Astrocyte (in vitro differentiated cells and primary cell): ENCODE measurements at regions not wholly inside any gene's neighbourhood (a gene's known extent, or its start where the extent isn't known, plus 50 kb on each side); places are given as distances from the start of the nearest gene placed in this dataset.

Experiments used
- DNase-seq: peaks from one replicate; pipeline ENCODE4 v3.0.0-alpha.2; 2010; ENCODE audit warnings: low read depth
- FAIRE-seq: peaks from 2 replicates; lab custom pipeline; 2011; peaks lifted over from hg19 to GRCh38; lab: Jason Lieb, UNC
- H2AFZ ChIP-seq: 2 replicates; pipeline ENCODE4 v1.6.0; 2012; ENCODE audit warnings: low read depth, low read length, inconsistent platforms
- H3K27ac ChIP-seq: 2 replicates; pipeline ENCODE4 v1.5.1; 2011; ENCODE audit warnings: low read depth, low read length, inconsistent platforms
- H3K27me3 ChIP-seq: 2 replicates; pipeline ENCODE4 v1.6.0; 2011; ENCODE audit warnings: low read length, inconsistent platforms; ENCODE audit not compliant: insufficient read depth
- H3K36me3 ChIP-seq: 2 replicates; pipeline ENCODE4 v1.5.1; 2011; ENCODE audit warnings: low read length, inconsistent platforms; ENCODE audit not compliant: insufficient read depth
- H3K4me1 ChIP-seq: 2 replicates; pipeline ENCODE4 v1.5.1; 2011; ENCODE audit warnings: low read length, inconsistent platforms; ENCODE audit not compliant: insufficient read depth
- H3K4me2 ChIP-seq: 2 replicates; pipeline ENCODE4 v1.6.0; 2012; ENCODE audit warnings: low read length, inconsistent platforms
- H3K4me3 ChIP-seq: 2 replicates; pipeline ENCODE4 v1.5.1; 2011; ENCODE audit warnings: low read depth, mild to moderate bottlenecking, low read length, inconsistent platforms; ENCODE audit not compliant: insufficient read depth
- H3K79me2 ChIP-seq: 2 replicates; pipeline ENCODE4 v1.6.0; 2012; ENCODE audit warnings: mild to moderate bottlenecking, low read length, inconsistent platforms; ENCODE audit not compliant: insufficient read depth
- H3K9ac ChIP-seq: 2 replicates; pipeline ENCODE4 v1.6.0; 2012; ENCODE audit warnings: mild to moderate bottlenecking, low read length, inconsistent platforms
- H3K9me3 ChIP-seq: 2 replicates; pipeline ENCODE4 v1.5.1; 2012; ENCODE audit warnings: low read depth, mild to moderate bottlenecking, low read length, inconsistent platforms; ENCODE audit not compliant: insufficient read depth
- H4K20me1 ChIP-seq: 2 replicates; pipeline ENCODE4 v1.6.0; 2012; ENCODE audit warnings: low read length, inconsistent platforms; ENCODE audit not compliant: insufficient read depth
- H3K27ac Mint-ChIP-seq: one replicate; pipeline ENCODE4 v1.8.0; 2021; ENCODE audit warnings: mild to moderate bottlenecking, mixed read lengths; ENCODE audit not compliant: unreplicated experiment
- H3K27me3 Mint-ChIP-seq: one replicate; pipeline ENCODE4 v1.8.0; 2021; ENCODE audit warnings: low read depth, mixed read lengths; ENCODE audit not compliant: unreplicated experiment
- H3K36me3 Mint-ChIP-seq: one replicate; pipeline ENCODE4 v1.8.0; 2021; ENCODE audit warnings: low read depth, mixed read lengths; ENCODE audit not compliant: unreplicated experiment
- H3K4me1 Mint-ChIP-seq: one replicate; pipeline ENCODE4 v1.8.0; 2021; ENCODE audit warnings: low read depth, mixed read lengths; ENCODE audit not compliant: unreplicated experiment
- H3K4me3 Mint-ChIP-seq: one replicate; pipeline ENCODE4 v1.8.0; 2021; ENCODE audit warnings: mild to moderate bottlenecking, moderate library complexity, mixed read lengths; ENCODE audit not compliant: unreplicated experiment
- H3K9me3 Mint-ChIP-seq: one replicate; pipeline ENCODE4 v1.8.0; 2021; ENCODE audit warnings: mild to moderate bottlenecking, mixed read lengths; ENCODE audit not compliant: unreplicated experiment
- EZH2 ChIP-seq: IDR thresholded peaks from 2 replicates; pipeline ENCODE4 v1.6.1; 2012; ENCODE audit warnings: mild to moderate bottlenecking, low read length, inconsistent platforms; ENCODE audit not compliant: insufficient read depth
- TF ChIP-seq, protein P1 (sequence below): IDR thresholded peaks from 2 replicates; pipeline ENCODE4 v1.5.1; 2011; ENCODE audit warnings: low read depth, mild to moderate bottlenecking, inconsistent platforms, low read length, moderate library complexity; ENCODE audit not compliant: insufficient read depth

DNA sequence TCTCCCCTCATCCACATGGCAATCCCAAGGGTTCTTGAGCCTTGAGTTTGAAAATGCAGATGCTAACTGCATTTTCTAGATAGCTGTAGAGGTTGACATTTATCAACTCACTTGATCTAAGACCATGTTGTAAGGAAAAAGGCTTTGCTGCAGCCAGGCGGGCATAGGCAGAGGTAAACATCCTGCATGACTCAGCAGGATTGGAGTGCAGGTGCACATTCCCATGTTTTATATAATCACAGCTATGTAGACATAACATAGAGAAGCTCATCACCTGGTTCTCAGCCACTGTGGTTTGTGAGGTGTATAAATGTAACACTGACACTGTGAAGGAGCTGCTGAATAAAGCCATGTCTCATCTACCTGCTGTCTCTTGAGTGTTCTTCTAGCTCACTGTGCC is 62.3 kb upstream of the PDE5A start:
- no peak for DNase-seq
- TF ChIP-seq, protein P1, sequence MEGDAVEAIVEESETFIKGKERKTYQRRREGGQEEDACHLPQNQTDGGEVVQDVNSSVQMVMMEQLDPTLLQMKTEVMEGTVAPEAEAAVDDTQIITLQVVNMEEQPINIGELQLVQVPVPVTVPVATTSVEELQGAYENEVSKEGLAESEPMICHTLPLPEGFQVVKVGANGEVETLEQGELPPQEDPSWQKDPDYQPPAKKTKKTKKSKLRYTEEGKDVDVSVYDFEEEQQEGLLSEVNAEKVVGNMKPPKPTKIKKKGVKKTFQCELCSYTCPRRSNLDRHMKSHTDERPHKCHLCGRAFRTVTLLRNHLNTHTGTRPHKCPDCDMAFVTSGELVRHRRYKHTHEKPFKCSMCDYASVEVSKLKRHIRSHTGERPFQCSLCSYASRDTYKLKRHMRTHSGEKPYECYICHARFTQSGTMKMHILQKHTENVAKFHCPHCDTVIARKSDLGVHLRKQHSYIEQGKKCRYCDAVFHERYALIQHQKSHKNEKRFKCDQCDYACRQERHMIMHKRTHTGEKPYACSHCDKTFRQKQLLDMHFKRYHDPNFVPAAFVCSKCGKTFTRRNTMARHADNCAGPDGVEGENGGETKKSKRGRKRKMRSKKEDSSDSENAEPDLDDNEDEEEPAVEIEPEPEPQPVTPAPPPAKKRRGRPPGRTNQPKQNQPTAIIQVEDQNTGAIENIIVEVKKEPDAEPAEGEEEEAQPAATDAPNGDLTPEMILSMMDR, result no peak
- TF ChIP-seq EZH2, result no peak
- Histone ChIP-seq H4K20me1 (no peaks in the 10 kb centered on the region), H3K27ac (no peak overlapping the region), H3K9ac (no peak overlapping the region), H3K79me2 (no peaks in the 10 kb centered on the region), H3K9me3 (no peaks in the 10 kb centered on the region), H3K27me3 (no peaks in the 10 kb centered on the region), H3K4me2 (no peak overlapping the region), H3K36me3 (no peaks in the 10 kb centered on the region), H3K4me3 (no peak overlapping the region), H3K4me1 (no peaks in the 10 kb centered on the region), H2AFZ (no peak overlapping the region)
- Mint-ChIP-seq H3K4me1 (no peaks in the 10 kb centered on the region), H3K9me3 (no peaks in the 10 kb centered on the region), H3K27me3 (no peaks in the 10 kb centered on the region), H3K27ac (no peak overlapping the region), H3K4me3 (no peak overlapping the region), H3K36me3 (no peaks in the 10 kb centered on the region)
- FAIRE-seq, result no peak

DNA sequence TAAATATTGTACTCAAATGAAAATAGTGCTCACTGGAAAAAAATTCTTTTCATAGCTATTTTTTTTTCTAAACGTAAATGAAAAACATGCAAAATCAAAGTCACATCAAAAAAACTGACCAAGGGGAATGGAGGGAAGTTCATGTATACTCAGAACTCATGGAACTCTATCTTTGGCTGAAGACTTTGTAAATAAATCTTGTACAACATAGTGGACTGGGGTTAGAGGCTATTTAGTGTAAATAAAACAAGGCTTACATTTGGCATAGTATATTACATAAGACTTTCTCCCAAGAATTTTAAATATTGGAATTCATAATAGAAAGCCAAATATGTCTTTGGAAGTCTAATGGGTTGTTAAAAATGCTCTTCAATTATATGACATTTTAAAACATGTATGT is 59.8 kb upstream of the PDE5A start:
- Histone ChIP-seq H3K27ac (no peak overlapping the region), H3K36me3 (no peaks in the 10 kb centered on the region), H3K79me2 (no peaks in the 10 kb centered on the region), H3K4me1 (peaks cover 5% of the 10 kb centered on the region), H3K4me2 (no peak overlapping the region), H3K4me3 (no peak overlapping the region), H4K20me1 (no peaks in the 10 kb centered on the region), H3K9ac (no peak overlapping the region), H3K27me3 (no peaks in the 10 kb centered on the region), H2AFZ (no peak overlapping the region), H3K9me3 (no peaks in the 10 kb centered on the region)
- Mint-ChIP-seq H3K4me3 (no peak overlapping the region), H3K27me3 (no peaks in the 10 kb centered on the region), H3K36me3 (no peaks in the 10 kb centered on the region), H3K4me1 (no peaks in the 10 kb centered on the region), H3K27ac (no peak overlapping the region), H3K9me3 (no peaks in the 10 kb centered on the region)
- DNase-seq (no peak), FAIRE-seq (no peak)
- TF ChIP-seq, protein P1, result no peak
- no peak for TF ChIP-seq EZH2

DNA sequence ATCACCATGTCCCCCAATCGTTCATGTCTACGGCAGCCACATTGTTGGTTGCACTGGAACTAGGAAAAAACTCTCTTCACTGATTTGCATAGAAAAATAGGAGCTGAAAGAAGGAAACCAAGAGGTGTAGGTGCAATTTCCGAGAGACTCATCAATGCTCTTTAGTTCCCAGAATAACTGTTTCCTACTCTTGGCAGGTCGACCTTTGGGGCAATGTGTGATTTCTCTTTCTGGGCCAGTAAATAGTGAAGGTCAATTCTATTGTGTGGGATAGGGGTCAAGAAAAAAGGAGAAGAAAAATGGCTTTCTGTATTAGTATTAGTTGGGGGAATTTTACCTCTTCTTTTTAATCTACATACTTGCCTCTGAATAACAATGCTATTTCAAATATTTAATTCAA is 55.9 kb upstream of the PDE5A start:
- Mint-ChIP-seq H3K27me3 (no peaks in the 10 kb centered on the region), H3K27ac (no peak overlapping the region), H3K9me3 (no peaks in the 10 kb centered on the region), H3K4me3 (no peak overlapping the region), H3K4me1 (no peaks in the 10 kb centered on the region), H3K36me3 (no peaks in the 10 kb centered on the region)
- no peaks in the 10 kb centered on the region for H4K20me1 ChIP-seq
- no peak for TF ChIP-seq EZH2
- TF ChIP-seq, protein P1, result no peak
- peaks cover 5% of the 10 kb centered on the region for H3K4me1 ChIP-seq
- no peaks in the 10 kb centered on the region for H3K36me3 ChIP-seq
- no peak overlapping the region for H2AFZ ChIP-seq
- H3K27ac ChIP-seq, result no peak overlapping the region
- no peak overlapping the region for H3K9ac ChIP-seq
- H3K79me2 ChIP-seq, result no peaks in the 10 kb centered on the region
- FAIRE-seq (no peak), DNase-seq (no peak)
- H3K9me3 ChIP-seq, result no peaks in the 10 kb centered on the region
- H3K4me3 ChIP-seq, result no peak overlapping the region
- no peak overlapping the region for H3K4me2 ChIP-seq
- H3K27me3 ChIP-seq, result no peaks in the 10 kb centered on the region
